ENCODE measurements at regions not wholly inside any gene's neighbourhood (a gene's known extent, or its start where the extent isn't known, plus 50 kb on each side); places are given as distances from the start of the nearest gene placed in this dataset.
"Not testable (repeated sequence)": the region's sequence is repeated elsewhere in the genome, so short reads cannot be mapped to it uniquely, and the experiment has no call there.

- no peak for DNase-seq
Measured at GRCh38 chr3:98705694-98706093, 57.4 kb upstream of the ST3GAL6 start.

GRCh38 chr3:98708681-98709080 lies 54.5 kb upstream of the ST3GAL6 start:
- DNase-seq, result not testable (repeated sequence)

DNA sequence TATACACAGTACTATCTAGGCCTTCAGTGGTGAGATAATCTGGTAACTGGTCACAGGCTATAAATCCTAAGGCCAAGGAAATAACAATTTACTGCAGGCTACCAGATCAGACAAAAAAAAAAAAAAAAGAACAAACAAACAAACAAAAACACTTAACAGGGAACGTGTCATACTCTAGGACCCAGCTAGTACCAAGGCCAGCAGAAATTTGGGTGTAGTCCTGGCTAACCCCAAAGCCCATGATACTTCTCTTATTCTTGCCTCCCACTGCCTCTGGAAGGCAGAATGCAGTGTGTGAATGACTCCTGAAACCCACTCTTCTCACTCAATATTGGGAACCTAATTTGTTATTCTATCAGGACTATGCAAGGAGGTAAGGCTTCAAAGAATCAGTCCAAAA lies 53.7 kb upstream of the ST3GAL6 start:
- no peak for DNase-seq

GRCh38 chr3:98710067-98710659 lies 53.0 kb upstream of the ST3GAL6 start:
- DNase-seq, result no peak

DNA sequence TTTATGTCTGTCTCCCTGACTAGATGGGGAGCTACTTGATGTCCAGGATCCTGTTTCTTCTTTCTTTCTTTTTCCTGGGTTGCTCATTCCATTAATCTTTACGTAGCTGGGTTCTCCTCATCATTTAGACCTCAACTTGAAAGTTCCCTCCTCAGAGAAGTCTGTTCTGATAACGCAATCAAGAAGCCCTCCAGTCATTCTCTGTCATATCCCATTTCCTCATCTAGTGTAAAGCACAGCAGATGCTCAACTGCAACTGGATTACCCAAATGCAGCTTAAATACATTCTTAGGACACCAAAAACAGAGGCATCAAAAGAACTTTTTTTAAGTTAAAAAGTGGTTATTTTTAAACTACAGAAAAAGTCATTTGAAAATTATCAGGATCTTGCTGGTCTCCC lies 51.7 kb upstream of the ST3GAL6 start:
- no peak for DNase-seq

GRCh38 chr3:98712726-98713125 lies 50.4 kb upstream of the ST3GAL6 start:
- DNase-seq, result no peak

DNA sequence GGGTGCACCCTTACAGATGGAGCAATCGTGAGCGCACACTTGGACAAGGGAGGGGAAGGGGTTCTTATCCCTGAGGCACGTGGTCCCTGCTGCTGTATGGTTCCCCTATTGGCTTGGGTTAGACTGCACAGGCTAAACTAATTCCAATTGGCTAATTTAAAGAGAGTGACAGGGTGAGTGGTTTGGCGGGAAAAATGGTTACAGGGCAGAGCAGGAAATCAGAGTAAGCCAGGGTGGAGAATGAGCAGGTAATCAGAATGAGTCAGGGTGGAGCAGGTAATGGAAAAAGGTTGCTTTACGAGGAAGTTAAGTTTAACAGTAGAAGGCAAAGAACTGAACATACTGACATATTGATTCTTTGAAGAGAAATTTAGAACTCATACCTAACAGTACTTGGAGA lies 49.8 kb upstream of the ST3GAL6 start:
- not testable (repeated sequence) for DNase-seq
